ENCODE measurements at regions not wholly inside any gene's neighbourhood (a gene's known extent, or its start where the extent isn't known, plus 50 kb on each side); places are given as distances from the start of the nearest gene placed in this dataset.

DNA sequence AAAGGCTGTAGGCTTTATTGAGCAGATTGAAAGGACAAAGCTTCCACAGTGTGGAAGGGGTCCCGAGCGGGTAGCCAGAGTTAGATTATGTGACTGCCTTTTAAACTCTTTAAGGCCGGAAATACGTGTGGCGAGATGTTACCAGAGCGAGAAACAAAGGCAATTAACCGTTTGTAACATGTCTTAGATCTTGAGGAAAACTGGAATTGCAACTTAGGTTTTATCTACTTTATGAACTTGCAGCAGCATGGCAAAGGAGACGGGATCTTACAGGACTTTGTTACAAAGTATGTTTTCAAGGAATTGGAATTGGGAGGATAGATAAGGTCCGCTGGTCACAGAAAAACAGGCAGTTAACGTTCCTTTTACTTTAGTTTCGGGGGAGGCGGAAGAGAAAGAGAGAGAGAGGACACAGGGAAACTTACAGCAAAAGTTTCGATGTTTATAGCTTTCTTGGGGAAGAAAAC, 594.7 kb upstream of the ADGRB3 start:
- TF ChIP-seq, protein P1, sequence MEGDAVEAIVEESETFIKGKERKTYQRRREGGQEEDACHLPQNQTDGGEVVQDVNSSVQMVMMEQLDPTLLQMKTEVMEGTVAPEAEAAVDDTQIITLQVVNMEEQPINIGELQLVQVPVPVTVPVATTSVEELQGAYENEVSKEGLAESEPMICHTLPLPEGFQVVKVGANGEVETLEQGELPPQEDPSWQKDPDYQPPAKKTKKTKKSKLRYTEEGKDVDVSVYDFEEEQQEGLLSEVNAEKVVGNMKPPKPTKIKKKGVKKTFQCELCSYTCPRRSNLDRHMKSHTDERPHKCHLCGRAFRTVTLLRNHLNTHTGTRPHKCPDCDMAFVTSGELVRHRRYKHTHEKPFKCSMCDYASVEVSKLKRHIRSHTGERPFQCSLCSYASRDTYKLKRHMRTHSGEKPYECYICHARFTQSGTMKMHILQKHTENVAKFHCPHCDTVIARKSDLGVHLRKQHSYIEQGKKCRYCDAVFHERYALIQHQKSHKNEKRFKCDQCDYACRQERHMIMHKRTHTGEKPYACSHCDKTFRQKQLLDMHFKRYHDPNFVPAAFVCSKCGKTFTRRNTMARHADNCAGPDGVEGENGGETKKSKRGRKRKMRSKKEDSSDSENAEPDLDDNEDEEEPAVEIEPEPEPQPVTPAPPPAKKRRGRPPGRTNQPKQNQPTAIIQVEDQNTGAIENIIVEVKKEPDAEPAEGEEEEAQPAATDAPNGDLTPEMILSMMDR (IDR thresholded peaks at IDR 0.05; ENCODE audit: low read length), result no peak
- TF ChIP-seq EZH2phosphoT487 (IDR thresholded peaks at IDR 0.05; ENCODE audit: low read length), result no peak
